ENCODE measurements at regions not wholly inside any gene's neighbourhood (a gene's known extent, or its start where the extent isn't known, plus 50 kb on each side); places are given as distances from the start of the nearest gene placed in this dataset.
"Not testable (repeated sequence)": the region's sequence is repeated elsewhere in the genome, so short reads cannot be mapped to it uniquely, and the experiment has no call there.

DNA sequence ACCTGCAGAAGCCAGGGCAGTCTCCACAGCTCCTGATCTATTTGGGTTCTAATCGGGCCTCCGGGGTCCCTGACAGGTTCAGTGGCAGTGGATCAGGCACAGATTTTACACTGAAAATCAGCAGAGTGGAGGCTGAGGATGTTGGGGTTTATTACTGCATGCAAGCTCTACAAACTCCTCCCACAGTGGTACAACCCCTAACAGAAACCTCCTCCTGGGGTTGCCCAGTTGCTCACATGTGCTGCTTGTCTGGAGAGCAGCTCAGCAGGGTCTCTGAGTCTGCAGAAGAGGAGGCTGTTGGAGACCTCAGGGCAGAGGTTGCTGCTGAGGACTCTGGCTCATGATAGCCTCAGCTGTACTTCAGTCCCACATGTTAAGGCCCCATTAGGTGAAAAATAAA lies 1269.1 kb downstream of the RPIA start:
- H3K79me2 ChIP-seq (ENCODE audit: control insufficient read depth, insufficient read depth, low read length); H3K9me3 ChIP-seq (ENCODE audit: control insufficient read depth, low read depth, low read length); DNase-seq (ENCODE audit: low read depth, low spot score); FAIRE-seq; H3K27me3 ChIP-seq (ENCODE audit: control insufficient read depth, extremely low read depth, insufficient read depth, low read length); H3K4me3 ChIP-seq (ENCODE audit: control insufficient read depth in 2 of 3, extremely low read depth in 1 of 3, insufficient read depth in 2 of 3, low read depth in 1 of 3, low read length in 3 of 3); H3K9me1 ChIP-seq (ENCODE audit: control insufficient read depth, extremely low read depth, insufficient read depth, low read length); H3K4me2 ChIP-seq (ENCODE audit: control insufficient read depth, extremely low read depth, insufficient read depth, low read depth, low read length); H3K36me3 ChIP-seq (ENCODE audit: control insufficient read depth in 2 of 2, extremely low read depth in 1 of 2, insufficient read depth in 2 of 2, low read length in 2 of 2); H2AFZ ChIP-seq (ENCODE audit: control insufficient read depth, low read length); H3K4me1 ChIP-seq (ENCODE audit: control insufficient read depth, extremely low read depth, insufficient read depth, low read length); H3K27ac ChIP-seq (ENCODE audit: control insufficient read depth, insufficient read depth, low read length); H3K9ac ChIP-seq (ENCODE audit: control insufficient read depth, extremely low read depth, insufficient read depth, low read length); dilution Hi-C loops (cut with MboI; ENCODE audit: extremely low pct_ligation_motif_present, low sequenced_read_pairs); H4K20me1 ChIP-seq (ENCODE audit: control insufficient read depth, extremely low read depth, insufficient read depth, low read length): not testable (repeated sequence)

DNA sequence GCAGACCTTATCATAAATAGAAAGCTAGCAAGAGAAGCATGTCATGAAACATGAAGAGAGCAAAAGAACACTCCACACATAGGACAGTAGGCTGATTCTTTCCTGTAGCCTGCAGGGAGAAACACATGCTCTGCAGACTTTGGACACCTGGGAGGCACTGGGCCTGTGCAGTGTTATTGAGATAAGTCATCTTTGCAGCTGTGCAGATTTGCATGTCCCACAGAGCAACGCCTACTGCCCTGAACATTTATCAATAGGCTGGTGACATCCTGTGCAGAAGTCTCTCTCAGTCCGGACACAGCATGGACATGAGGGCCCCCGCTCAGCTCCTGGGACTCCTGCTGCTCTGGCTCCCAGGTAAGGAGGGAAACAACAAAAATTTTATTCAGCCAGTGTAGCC lies 1277.1 kb downstream of the RPIA start:
- DNase-seq (ENCODE audit: low read depth, low spot score); FAIRE-seq; H3K4me2 ChIP-seq (ENCODE audit: control insufficient read depth, extremely low read depth, insufficient read depth, low read depth, low read length); dilution Hi-C loops (cut with MboI; ENCODE audit: extremely low pct_ligation_motif_present, low sequenced_read_pairs); H3K9me1 ChIP-seq (ENCODE audit: control insufficient read depth, extremely low read depth, insufficient read depth, low read length); H3K36me3 ChIP-seq (ENCODE audit: control insufficient read depth in 2 of 2, extremely low read depth in 1 of 2, insufficient read depth in 2 of 2, low read length in 2 of 2); H2AFZ ChIP-seq (ENCODE audit: control insufficient read depth, low read length); H3K27me3 ChIP-seq (ENCODE audit: control insufficient read depth, extremely low read depth, insufficient read depth, low read length); H3K9me3 ChIP-seq (ENCODE audit: control insufficient read depth, low read depth, low read length); H3K79me2 ChIP-seq (ENCODE audit: control insufficient read depth, insufficient read depth, low read length); H3K9ac ChIP-seq (ENCODE audit: control insufficient read depth, extremely low read depth, insufficient read depth, low read length); H3K27ac ChIP-seq (ENCODE audit: control insufficient read depth, insufficient read depth, low read length); H4K20me1 ChIP-seq (ENCODE audit: control insufficient read depth, extremely low read depth, insufficient read depth, low read length); H3K4me3 ChIP-seq (ENCODE audit: control insufficient read depth in 2 of 3, extremely low read depth in 1 of 3, insufficient read depth in 2 of 3, low read depth in 1 of 3, low read length in 3 of 3); H3K4me1 ChIP-seq (ENCODE audit: control insufficient read depth, extremely low read depth, insufficient read depth, low read length): not testable (repeated sequence)

DNA sequence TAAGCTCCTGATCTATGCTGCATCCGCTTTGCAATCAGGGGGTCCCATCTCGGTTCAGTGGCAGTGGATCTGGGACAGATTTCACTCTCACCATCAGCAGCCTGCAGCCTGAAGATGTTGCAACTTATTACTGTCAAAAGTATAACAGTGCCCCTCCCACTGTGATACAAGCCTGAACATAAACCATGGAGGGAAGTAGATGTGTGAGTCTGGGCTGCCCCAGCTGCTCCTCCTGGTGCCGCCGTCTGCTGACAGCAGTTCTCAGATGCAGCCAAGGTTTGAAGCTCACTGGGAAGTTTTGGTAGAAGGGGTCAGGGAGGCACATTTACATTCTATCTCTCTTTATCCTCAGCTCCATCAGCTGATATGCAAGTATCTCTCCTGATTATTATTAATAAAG lies 1277.7 kb downstream of the RPIA start:
- H3K79me2 ChIP-seq (ENCODE audit: control insufficient read depth, insufficient read depth, low read length); DNase-seq (ENCODE audit: low read depth, low spot score); H3K9ac ChIP-seq (ENCODE audit: control insufficient read depth, extremely low read depth, insufficient read depth, low read length); H3K36me3 ChIP-seq (ENCODE audit: control insufficient read depth in 2 of 2, extremely low read depth in 1 of 2, insufficient read depth in 2 of 2, low read length in 2 of 2); H2AFZ ChIP-seq (ENCODE audit: control insufficient read depth, low read length); H4K20me1 ChIP-seq (ENCODE audit: control insufficient read depth, extremely low read depth, insufficient read depth, low read length); H3K9me3 ChIP-seq (ENCODE audit: control insufficient read depth, low read depth, low read length); H3K27ac ChIP-seq (ENCODE audit: control insufficient read depth, insufficient read depth, low read length); H3K4me1 ChIP-seq (ENCODE audit: control insufficient read depth, extremely low read depth, insufficient read depth, low read length); H3K4me2 ChIP-seq (ENCODE audit: control insufficient read depth, extremely low read depth, insufficient read depth, low read depth, low read length); H3K9me1 ChIP-seq (ENCODE audit: control insufficient read depth, extremely low read depth, insufficient read depth, low read length); H3K27me3 ChIP-seq (ENCODE audit: control insufficient read depth, extremely low read depth, insufficient read depth, low read length); dilution Hi-C loops (cut with MboI; ENCODE audit: extremely low pct_ligation_motif_present, low sequenced_read_pairs); H3K4me3 ChIP-seq (ENCODE audit: control insufficient read depth in 2 of 3, extremely low read depth in 1 of 3, insufficient read depth in 2 of 3, low read depth in 1 of 3, low read length in 3 of 3): not testable (repeated sequence)
- FAIRE-seq: peak; percentile 57

DNA sequence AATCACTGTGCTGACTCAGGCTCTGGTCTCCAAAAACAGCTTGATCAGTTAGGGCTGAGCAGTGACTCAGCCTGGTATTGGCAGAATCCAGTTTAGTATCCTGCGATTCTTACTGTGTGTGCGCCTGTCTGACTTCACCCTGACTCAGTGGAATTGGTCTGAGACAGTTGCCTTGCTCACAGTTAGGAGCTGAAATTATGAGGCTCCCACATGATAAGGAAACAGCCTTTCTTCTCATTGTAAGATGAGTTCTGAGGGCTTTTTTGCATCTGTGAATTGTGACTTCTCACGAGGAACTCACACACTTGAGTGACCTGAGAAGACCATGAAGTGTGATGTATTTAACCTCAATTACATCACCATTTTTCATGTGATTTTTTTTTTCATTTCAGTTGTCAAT lies 1282.4 kb downstream of the RPIA start:
- H3K79me2 ChIP-seq (ENCODE audit: control insufficient read depth, insufficient read depth, low read length); H3K27me3 ChIP-seq (ENCODE audit: control insufficient read depth, extremely low read depth, insufficient read depth, low read length); H3K9me3 ChIP-seq (ENCODE audit: control insufficient read depth, low read depth, low read length); DNase-seq (ENCODE audit: low read depth, low spot score); H2AFZ ChIP-seq (ENCODE audit: control insufficient read depth, low read length); H3K4me1 ChIP-seq (ENCODE audit: control insufficient read depth, extremely low read depth, insufficient read depth, low read length); H3K36me3 ChIP-seq (ENCODE audit: control insufficient read depth in 2 of 2, extremely low read depth in 1 of 2, insufficient read depth in 2 of 2, low read length in 2 of 2); dilution Hi-C loops (cut with MboI; ENCODE audit: extremely low pct_ligation_motif_present, low sequenced_read_pairs); H3K4me3 ChIP-seq (ENCODE audit: control insufficient read depth in 2 of 3, extremely low read depth in 1 of 3, insufficient read depth in 2 of 3, low read depth in 1 of 3, low read length in 3 of 3); H3K9ac ChIP-seq (ENCODE audit: control insufficient read depth, extremely low read depth, insufficient read depth, low read length); H3K9me1 ChIP-seq (ENCODE audit: control insufficient read depth, extremely low read depth, insufficient read depth, low read length); H3K4me2 ChIP-seq (ENCODE audit: control insufficient read depth, extremely low read depth, insufficient read depth, low read depth, low read length); H4K20me1 ChIP-seq (ENCODE audit: control insufficient read depth, extremely low read depth, insufficient read depth, low read length); H3K27ac ChIP-seq (ENCODE audit: control insufficient read depth, insufficient read depth, low read length): not testable (repeated sequence)
- FAIRE-seq: peak; percentile 13

DNA sequence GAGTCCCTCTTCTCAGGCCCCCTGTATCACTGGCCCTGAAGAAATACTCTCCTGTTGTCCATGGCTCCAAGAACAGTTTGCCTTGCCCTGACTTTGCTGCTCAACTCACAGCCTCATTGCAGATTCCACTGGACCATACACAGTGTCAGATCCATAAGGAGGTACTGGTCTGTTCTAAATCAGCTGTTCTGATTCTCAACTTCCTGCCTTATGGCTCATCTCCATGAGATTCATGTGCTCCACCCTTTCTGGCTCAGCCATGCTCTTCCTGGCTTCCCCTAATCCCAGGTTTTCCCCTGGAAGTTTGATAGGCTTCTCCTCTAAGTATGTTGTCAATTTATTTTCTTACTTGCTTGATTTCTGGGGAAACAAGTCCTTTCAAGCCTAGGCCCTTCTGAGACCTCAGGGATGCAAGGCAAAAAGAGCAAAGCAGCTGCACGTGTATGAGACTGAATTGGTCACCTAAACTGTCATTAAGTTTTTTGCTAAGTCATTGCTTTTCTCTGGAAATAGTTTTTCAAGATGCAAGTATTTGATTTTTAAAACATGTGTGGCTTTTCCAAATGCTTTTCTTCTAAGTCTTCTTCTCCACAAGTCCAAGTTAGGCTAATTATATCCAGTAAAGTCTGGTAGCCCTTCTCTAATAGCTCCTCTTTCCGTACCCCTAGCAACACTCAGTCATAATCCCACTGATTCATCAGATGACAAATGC lies 1288.5 kb downstream of the RPIA start:
- H3K9me3 ChIP-seq (ENCODE audit: control insufficient read depth, low read depth, low read length); H4K20me1 ChIP-seq (ENCODE audit: control insufficient read depth, extremely low read depth, insufficient read depth, low read length); H3K27ac ChIP-seq (ENCODE audit: control insufficient read depth, insufficient read depth, low read length); dilution Hi-C loops (cut with MboI; ENCODE audit: extremely low pct_ligation_motif_present, low sequenced_read_pairs); H3K27me3 ChIP-seq (ENCODE audit: control insufficient read depth, extremely low read depth, insufficient read depth, low read length); H3K4me1 ChIP-seq (ENCODE audit: control insufficient read depth, extremely low read depth, insufficient read depth, low read length); H3K9ac ChIP-seq (ENCODE audit: control insufficient read depth, extremely low read depth, insufficient read depth, low read length); FAIRE-seq; H3K36me3 ChIP-seq (ENCODE audit: control insufficient read depth in 2 of 2, extremely low read depth in 1 of 2, insufficient read depth in 2 of 2, low read length in 2 of 2); H3K4me2 ChIP-seq (ENCODE audit: control insufficient read depth, extremely low read depth, insufficient read depth, low read depth, low read length); DNase-seq (ENCODE audit: low read depth, low spot score); H2AFZ ChIP-seq (ENCODE audit: control insufficient read depth, low read length); H3K9me1 ChIP-seq (ENCODE audit: control insufficient read depth, extremely low read depth, insufficient read depth, low read length); H3K4me3 ChIP-seq (ENCODE audit: control insufficient read depth in 2 of 3, extremely low read depth in 1 of 3, insufficient read depth in 2 of 3, low read depth in 1 of 3, low read length in 3 of 3); H3K79me2 ChIP-seq (ENCODE audit: control insufficient read depth, insufficient read depth, low read length): not testable (repeated sequence)

All from keratinocyte (primary cell).